K562 (cell line): ENCODE measurements at regions not wholly inside any gene's neighbourhood (a gene's known extent, or its start where the extent isn't known, plus 50 kb on each side); places are given as distances from the start of the nearest gene placed in this dataset.

Experiments
- ATAC-seq: fragments of 200-7000 bp; cut with Tn5 transposase; 3 replicates; pipeline ENCODE4 v1.9.1; 2020; ENCODE audit warnings: moderate library complexity
- BruUV-seq: library from RNA; stranded (reverse); fragments of 400-500 nt; replicated peaks from 2 replicates; lab custom pipeline; 2021; lab: Mats Ljungman, UMichigan
- CTCF ChIA-PET: fragments of 300-600 bp; formaldehyde crosslinking; extraction: SDS; loops from one replicate; lab custom pipeline; 2021; ENCODE audit warnings: low intra/inter-chr PET ratio; lab: Yijun Ruan, JAX
- POLR2A ChIA-PET: fragments of 300-600, 350-650 bp; sonication (Branson Sonifier 250); formaldehyde crosslinking; extraction: SDS; loops from one replicate; lab custom pipeline; 2021; ENCODE audit warnings: antibody characterized with exemption, inconsistent platforms; lab: Yijun Ruan, JAX
- DNase-seq, 4 experiments: peaks; one replicate each; pipeline versions ENCODE4 v3.0.0 to v3.0.0-alpha.2; 2011 to 2018; ENCODE audit warnings: low spot score in 3 of 4, mixed read lengths in 3 of 4; ENCODE audit errors: extremely low read depth in 1 of 4
- FAIRE-seq: peaks from 2 replicates; lab custom pipeline; 2011; peaks lifted over from hg19 to GRCh38; lab: Jason Lieb, UNC
- H2AFZ ChIP-seq: 2 replicates; pipeline ENCODE4 v1.6.0; 2011; ENCODE audit warnings: low read depth, low read length, control low read depth, inconsistent platforms
- H3K27ac ChIP-seq: fragments of 200-600 bp; 3 replicates; pipeline ENCODE4 v1.8.0; 2011; ENCODE audit warnings: low read depth, mild to moderate bottlenecking, control low read depth, inconsistent platforms, low read length, moderate library complexity, mixed read lengths; ENCODE audit errors: extremely low read depth
- H3K27me3 ChIP-seq, 2 experiments: fragments of 300-600 bp in 1 of 2; 2 replicates in 1 of 2; 3 replicates in 1 of 2; pipeline versions ENCODE4 v1.6.0 to v1.8.0; 2011; ENCODE audit warnings: inconsistent platforms in 2 of 2, low read length in 2 of 2, mild to moderate bottlenecking in 1 of 2, mixed read lengths in 1 of 2, moderate library complexity in 1 of 2; ENCODE audit not compliant: control insufficient read depth in 2 of 2, insufficient read depth in 2 of 2
- H3K36me3 ChIP-seq: fragments of 300-600 bp; 3 replicates; pipeline ENCODE4 v1.8.0; 2011; ENCODE audit warnings: mild to moderate bottlenecking, low read length, inconsistent platforms; ENCODE audit not compliant: control insufficient read depth, insufficient read depth
- H3K4me1 ChIP-seq, 2 experiments: fragments of 200-600 bp in 1 of 2; replicated peaks in 1 of 2; 2 replicates in 1 of 2; 3 replicates in 1 of 2; pipeline versions ENCODE4 v1.5.1 to v1.8.0; 2011; ENCODE audit warnings: inconsistent platforms in 2 of 2, low read length in 2 of 2, mild to moderate bottlenecking in 1 of 2, mixed read lengths in 1 of 2, moderate library complexity in 1 of 2; ENCODE audit not compliant: control insufficient read depth in 2 of 2, insufficient read depth in 2 of 2
- H3K4me2 ChIP-seq: 2 replicates; pipeline ENCODE4 v1.6.1; 2011; ENCODE audit warnings: low read length, control low read depth, inconsistent platforms, mixed read lengths; ENCODE audit not compliant: insufficient read depth
- H3K4me3 ChIP-seq: fragments of 200-600 bp; sonication (generic), shearing (Covaris generic); 2 replicates; pipeline ENCODE4 v1.5.1; 2016; ENCODE audit warnings: control low read depth, inconsistent platforms
- H3K79me2 ChIP-seq: fragments of 200-600 bp; 3 replicates; pipeline ENCODE4 v1.8.0; 2011; ENCODE audit warnings: low read length, inconsistent platforms; ENCODE audit not compliant: control insufficient read depth, insufficient read depth
- H3K9ac ChIP-seq, 2 experiments: 2 replicates each; pipeline versions ENCODE4 v1.6.0 to v1.6.1; 2011; ENCODE audit warnings: low read depth in 2 of 2, low read length in 2 of 2, control low read depth in 1 of 2, inconsistent platforms in 1 of 2, mild to moderate bottlenecking in 1 of 2, mixed read lengths in 1 of 2; ENCODE audit not compliant: insufficient read depth in 1 of 2
- H3K9me1 ChIP-seq: one replicate; pipeline ENCODE4 v1.6.0; 2011; ENCODE audit warnings: inconsistent platforms, mild to moderate bottlenecking, low read length, moderate library complexity; ENCODE audit not compliant: control insufficient read depth, insufficient read depth
- H3K9me3 ChIP-seq: replicated peaks from 2 replicates; pipeline ENCODE4 v1.5.1; 2011; ENCODE audit warnings: low read depth, low read length, inconsistent platforms; ENCODE audit not compliant: control insufficient read depth, insufficient read depth
- H4K20me1 ChIP-seq: replicated peaks from 2 replicates; pipeline ENCODE4 v1.6.1; 2011; ENCODE audit warnings: low read length, inconsistent platforms, mixed read lengths; ENCODE audit not compliant: control insufficient read depth, insufficient read depth
- ARID4B ChIP-seq: sonication (generic); formaldehyde crosslinking; IDR thresholded peaks from 2 replicates; pipeline ENCODE4 v1.8.0; 2022; ENCODE audit warnings: mild to moderate bottlenecking, missing genetic modification reagents
- DIDO1 ChIP-seq: fragments of 450-650 bp; IDR thresholded peaks from 2 replicates; pipeline ENCODE4 v1.6.1; 2016; ENCODE audit warnings: low read depth, missing biosample characterization, missing genetic modification characterization
- DMBX1 ChIP-seq: fragments of 250-450 bp; sonication (Bioruptor Pico); IDR thresholded peaks from 2 replicates; pipeline ENCODE4 v1.8.0; 2022; ENCODE audit warnings: inconsistent platforms, mild to moderate bottlenecking, moderate library complexity, borderline replicate concordance
- EGR1 ChIP-seq: fragments of 450-650 bp; conservative IDR thresholded peaks from 2 replicates; pipeline ENCODE4 v1.6.1; 2017; ENCODE audit warnings: mild to moderate bottlenecking
- ESRRB ChIP-seq: fragments of 250-450 bp; sonication (Bioruptor Pico); IDR thresholded peaks from 2 replicates; pipeline ENCODE4 v1.5.0; 2020; ENCODE audit warnings: mild to moderate bottlenecking, moderate library complexity, borderline replicate concordance
- HMG20A ChIP-seq: fragments of 450-650 bp; formaldehyde crosslinking; conservative IDR thresholded peaks from 2 replicates; pipeline ENCODE4 v1.4.0; 2020; ENCODE audit warnings: mild to moderate bottlenecking, mixed read lengths
- IFI16 ChIP-seq: fragments of 250-450 bp; sonication (Bioruptor Pico); IDR thresholded peaks from 2 replicates; pipeline ENCODE4 v2.1.2; 2022; ENCODE audit warnings: mild to moderate bottlenecking, inconsistent platforms
- MXI1 ChIP-seq: IDR thresholded peaks from 2 replicates; pipeline ENCODE4 v1.6.1; 2011; ENCODE audit warnings: low read depth, mild to moderate bottlenecking, improper control_type of control experiment, low read length
- NFYB ChIP-seq: IDR thresholded peaks from 2 replicates; pipeline ENCODE4 v1.6.1; 2011; ENCODE audit warnings: mild to moderate bottlenecking, moderate library complexity; ENCODE audit not compliant: insufficient read length; ENCODE audit errors: extremely low read depth
- OTX1 ChIP-seq: fragments of 450-650 bp; formaldehyde crosslinking; IDR thresholded peaks from 2 replicates; pipeline ENCODE4 v1.4.0; 2022; ENCODE audit warnings: mild to moderate bottlenecking
- RNF2 ChIP-seq: sonication (generic); IDR thresholded peaks from 2 replicates; pipeline ENCODE4 v1.6.1; 2016
- SIRT6 ChIP-seq: IDR thresholded peaks from one replicate; pipeline ENCODE4 v1.6.1; 2012; ENCODE audit warnings: low read depth, mild to moderate bottlenecking, control low read depth, inconsistent platforms, low read length, moderate library complexity
- SMARCE1 ChIP-seq: fragments of 450-650 bp; IDR thresholded peaks from 2 replicates; pipeline ENCODE4 v1.7.1; 2016; ENCODE audit warnings: mild to moderate bottlenecking
- SRF ChIP-seq, 2 experiments: fragments of 250-450, 450-650 bp in 1 of 2; sonication (Bioruptor Pico) in 1 of 2; sonication (generic) in 1 of 2; formaldehyde crosslinking; IDR thresholded peaks; 2 replicates each; pipeline versions ENCODE4 v1.5.0 to v1.5.1; 2020 to 2022; ENCODE audit warnings: mild to moderate bottlenecking in 1 of 2, missing genetic modification reagents in 1 of 2
- XRCC4 ChIP-seq: IDR thresholded peaks from one replicate; pipeline ENCODE4 v1.6.1; 2011; ENCODE audit not compliant: insufficient read depth, insufficient read length; ENCODE audit errors: extremely low read depth
- ZNF324 ChIP-seq: fragments of 250-450 bp; sonication (Bioruptor Pico); IDR thresholded peaks from 2 replicates; pipeline ENCODE4 v1.4.0; 2020; ENCODE audit warnings: mild to moderate bottlenecking
- ZNF584 ChIP-seq: fragments of 200-800 bp; sonication (Bioruptor generic); IDR thresholded peaks from 2 replicates; pipeline ENCODE4 v1.6.1; 2016; ENCODE audit warnings: low read depth, mild to moderate bottlenecking, missing genetic modification characterization, missing compliant biosample characterization
- ZNF780A ChIP-seq: fragments of 250-450 bp; sonication (Bioruptor Pico); IDR thresholded peaks from 2 replicates; pipeline ENCODE4 v1.5.0; 2021; ENCODE audit warnings: mild to moderate bottlenecking
- WGBS: fragments of 100-300 bp; shearing (Covaris generic); methylation state at CpG from one replicate; pipeline ENCODE4 v1.1.6; 2016; ENCODE audit warnings: low coverage, mixed read lengths; ENCODE audit not compliant: insufficient coverage; ENCODE audit errors: missing lambda C conversion rate; 5-methylcytosine and 5-hydroxymethylcytosine counted together
- in situ Hi-C: fragments of 300-500 bp; cut with MboI; formaldehyde crosslinking; loops from 4 replicates; pipeline ENCODE4 v1.15.0; 2018; ENCODE audit warnings: inconsistent platforms, mixed read lengths
- intact Hi-C: fragments of 100-400 bp; cut with micrococcal nuclease; formaldehyde crosslinking; loops from 2 replicates; pipeline ENCODE4 v1.14.2; 2022
- TF ChIP-seq, protein P1 (sequence below): sonication (generic); formaldehyde crosslinking; IDR thresholded peaks from 2 replicates; pipeline ENCODE4 v1.8.0; 2022; ENCODE audit warnings: mild to moderate bottlenecking, missing genetic modification reagents

GRCh38 chr11:28491431-28491830 lies 383.2 kb downstream of the METTL15 start:
- H3K27me3 ChIP-seq: no peaks in the 10 kb centered on the region
- ATAC-seq: no peak
- TF ChIP-seq DIDO1: no peak
- no peak for TF ChIP-seq XRCC4
- TF ChIP-seq EGR1: no peak
- no peak for TF ChIP-seq NFYB
- no peak for TF ChIP-seq IFI16 (CRISPR knock-in tag)
- no peak for TF ChIP-seq ZNF584 (CRISPR knock-in tag)
- no peak for TF ChIP-seq RNF2
- TF ChIP-seq DMBX1 (CRISPR knock-in tag): no peak
- no peak for TF ChIP-seq ZNF780A
- no peak for TF ChIP-seq SRF (CRISPR knock-in tag; IDR thresholded peaks at IDR 0.05)
- no peak for TF ChIP-seq ZNF324 (CRISPR knock-in tag)
- no peak for TF ChIP-seq MXI1
- TF ChIP-seq, protein P1, sequence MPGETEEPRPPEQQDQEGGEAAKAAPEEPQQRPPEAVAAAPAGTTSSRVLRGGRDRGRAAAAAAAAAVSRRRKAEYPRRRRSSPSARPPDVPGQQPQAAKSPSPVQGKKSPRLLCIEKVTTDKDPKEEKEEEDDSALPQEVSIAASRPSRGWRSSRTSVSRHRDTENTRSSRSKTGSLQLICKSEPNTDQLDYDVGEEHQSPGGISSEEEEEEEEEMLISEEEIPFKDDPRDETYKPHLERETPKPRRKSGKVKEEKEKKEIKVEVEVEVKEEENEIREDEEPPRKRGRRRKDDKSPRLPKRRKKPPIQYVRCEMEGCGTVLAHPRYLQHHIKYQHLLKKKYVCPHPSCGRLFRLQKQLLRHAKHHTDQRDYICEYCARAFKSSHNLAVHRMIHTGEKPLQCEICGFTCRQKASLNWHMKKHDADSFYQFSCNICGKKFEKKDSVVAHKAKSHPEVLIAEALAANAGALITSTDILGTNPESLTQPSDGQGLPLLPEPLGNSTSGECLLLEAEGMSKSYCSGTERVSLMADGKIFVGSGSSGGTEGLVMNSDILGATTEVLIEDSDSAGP: no peak
- TF ChIP-seq SIRT6: no peak
- TF ChIP-seq ESRRB (CRISPR knock-in tag): no peak
- no peak for TF ChIP-seq OTX1
- no peak for TF ChIP-seq ARID4B
- no peak for TF ChIP-seq HMG20A (CRISPR knock-in tag)
- TF ChIP-seq SMARCE1: no peak
- H4K20me1 ChIP-seq: no peaks in the 10 kb centered on the region
- DNase-seq: no peak
- H3K9me3 ChIP-seq: no peaks in the 10 kb centered on the region
- H3K4me3 ChIP-seq: no peak overlapping the region
- intact Hi-C loops (no loop called here), in situ Hi-C loops (no loop called here)
- H3K36me3 ChIP-seq: no peaks in the 10 kb centered on the region
- no peak for FAIRE-seq
- no peak overlapping the region for H3K4me2 ChIP-seq
- H3K9ac ChIP-seq: no peak overlapping the region
- ChIA-PET CTCF (no interaction called here), POLR2A (no interaction called here)
- H3K4me1 ChIP-seq: no peaks in the 10 kb centered on the region
- no peak overlapping the region for H2AFZ ChIP-seq
- BruUV-seq: no TSS peak
- H3K9me1 ChIP-seq: no peaks in the 10 kb centered on the region
- H3K79me2 ChIP-seq: no peaks in the 10 kb centered on the region
- no peak overlapping the region for H3K27ac ChIP-seq
- 6% methylated on average over 1 of the region's 1 CpG for WGBS
